Neutrophil (primary cell): ENCODE measurements at regions not wholly inside any gene's neighbourhood (a gene's known extent, or its start where the extent isn't known, plus 50 kb on each side); places are given as distances from the start of the nearest gene placed in this dataset.

ENCODE experiments used
- H3K27ac ChIP-seq: fragments of 200-600 bp; sonication (generic); 2 replicates; pipeline ENCODE4 v1.5.1; 2016; ENCODE audit warnings: mild to moderate bottlenecking, moderate library complexity
- H3K27me3 ChIP-seq: fragments of 200-600 bp; sonication (generic); 2 replicates; pipeline ENCODE4 v1.6.0; 2016; ENCODE audit warnings: mild to moderate bottlenecking
- H3K36me3 ChIP-seq: fragments of 200-600 bp; sonication (generic); 2 replicates; pipeline ENCODE4 v1.5.1; 2017
- H3K4me1 ChIP-seq, 2 experiments: fragments of 200-600 bp in 1 of 2; sonication (generic) in 1 of 2; 1 replicate in 1 of 2; 2 replicates in 1 of 2; pipeline versions ENCODE4 v1.5.1 to v1.6.1; 2013 to 2016; ENCODE audit warnings: low read depth in 1 of 2, low read length in 1 of 2, mild to moderate bottlenecking in 1 of 2, moderate library complexity in 1 of 2; ENCODE audit not compliant: control insufficient read depth in 1 of 2, insufficient read depth in 1 of 2
- H3K4me3 ChIP-seq, 2 experiments: fragments of 200-600 bp in 1 of 2; sonication (generic) in 1 of 2; 1 replicate in 1 of 2; 2 replicates in 1 of 2; pipeline ENCODE4 v1.5.1; 2013 to 2016; ENCODE audit warnings: low read depth in 1 of 2, low read length in 1 of 2, mild to moderate bottlenecking in 1 of 2, moderate library complexity in 1 of 2
- H3K9me3 ChIP-seq: fragments of 200-600 bp; sonication (generic); 2 replicates; pipeline ENCODE4 v1.5.1; 2016
- TF ChIP-seq, protein P1 (sequence below): fragments of 200-600 bp; sonication (generic); IDR thresholded peaks from 2 replicates; pipeline ENCODE4 v1.5.1; 2016; ENCODE audit warnings: antibody characterized with exemption

DNA sequence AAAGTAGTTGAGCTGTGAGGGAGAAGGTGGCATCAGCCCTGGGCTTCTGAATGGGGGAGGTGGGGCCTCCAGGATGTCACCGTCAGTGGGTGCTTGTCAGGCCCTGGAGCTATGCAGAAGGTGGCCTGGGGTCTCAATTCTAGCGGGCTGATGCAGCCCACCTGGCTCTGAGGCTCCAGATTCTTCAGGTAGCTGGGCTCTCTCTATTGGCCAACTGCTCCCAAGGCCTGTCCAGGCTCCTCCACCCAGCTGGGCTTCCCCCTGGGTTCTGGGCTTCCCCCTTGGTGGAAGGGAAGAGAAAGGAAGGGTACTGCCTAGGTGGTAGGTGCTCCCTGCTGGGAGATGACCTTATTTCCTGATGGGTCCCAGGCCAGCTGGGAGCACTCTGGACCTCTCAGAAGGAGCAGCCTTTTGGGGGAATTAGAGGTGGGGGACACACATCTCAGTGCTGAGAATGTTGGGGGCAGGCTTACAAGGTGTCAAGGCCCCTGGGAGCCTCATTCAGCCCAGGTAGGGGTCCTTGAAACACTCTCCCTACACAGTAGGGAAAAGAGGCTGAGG, 1728.3 kb downstream of the TP53TG3F start:
- H3K9me3 ChIP-seq: no peaks in the 10 kb centered on the region
- H3K27me3 ChIP-seq: no peaks in the 10 kb centered on the region
- H3K4me1 ChIP-seq: no peaks in the 10 kb centered on the region
- H3K36me3 ChIP-seq: no peaks in the 10 kb centered on the region
- TF ChIP-seq, protein P1, sequence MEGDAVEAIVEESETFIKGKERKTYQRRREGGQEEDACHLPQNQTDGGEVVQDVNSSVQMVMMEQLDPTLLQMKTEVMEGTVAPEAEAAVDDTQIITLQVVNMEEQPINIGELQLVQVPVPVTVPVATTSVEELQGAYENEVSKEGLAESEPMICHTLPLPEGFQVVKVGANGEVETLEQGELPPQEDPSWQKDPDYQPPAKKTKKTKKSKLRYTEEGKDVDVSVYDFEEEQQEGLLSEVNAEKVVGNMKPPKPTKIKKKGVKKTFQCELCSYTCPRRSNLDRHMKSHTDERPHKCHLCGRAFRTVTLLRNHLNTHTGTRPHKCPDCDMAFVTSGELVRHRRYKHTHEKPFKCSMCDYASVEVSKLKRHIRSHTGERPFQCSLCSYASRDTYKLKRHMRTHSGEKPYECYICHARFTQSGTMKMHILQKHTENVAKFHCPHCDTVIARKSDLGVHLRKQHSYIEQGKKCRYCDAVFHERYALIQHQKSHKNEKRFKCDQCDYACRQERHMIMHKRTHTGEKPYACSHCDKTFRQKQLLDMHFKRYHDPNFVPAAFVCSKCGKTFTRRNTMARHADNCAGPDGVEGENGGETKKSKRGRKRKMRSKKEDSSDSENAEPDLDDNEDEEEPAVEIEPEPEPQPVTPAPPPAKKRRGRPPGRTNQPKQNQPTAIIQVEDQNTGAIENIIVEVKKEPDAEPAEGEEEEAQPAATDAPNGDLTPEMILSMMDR: no peak
- H3K27ac ChIP-seq: no peak overlapping the region
- no peak overlapping the region for H3K4me3 ChIP-seq

DNA sequence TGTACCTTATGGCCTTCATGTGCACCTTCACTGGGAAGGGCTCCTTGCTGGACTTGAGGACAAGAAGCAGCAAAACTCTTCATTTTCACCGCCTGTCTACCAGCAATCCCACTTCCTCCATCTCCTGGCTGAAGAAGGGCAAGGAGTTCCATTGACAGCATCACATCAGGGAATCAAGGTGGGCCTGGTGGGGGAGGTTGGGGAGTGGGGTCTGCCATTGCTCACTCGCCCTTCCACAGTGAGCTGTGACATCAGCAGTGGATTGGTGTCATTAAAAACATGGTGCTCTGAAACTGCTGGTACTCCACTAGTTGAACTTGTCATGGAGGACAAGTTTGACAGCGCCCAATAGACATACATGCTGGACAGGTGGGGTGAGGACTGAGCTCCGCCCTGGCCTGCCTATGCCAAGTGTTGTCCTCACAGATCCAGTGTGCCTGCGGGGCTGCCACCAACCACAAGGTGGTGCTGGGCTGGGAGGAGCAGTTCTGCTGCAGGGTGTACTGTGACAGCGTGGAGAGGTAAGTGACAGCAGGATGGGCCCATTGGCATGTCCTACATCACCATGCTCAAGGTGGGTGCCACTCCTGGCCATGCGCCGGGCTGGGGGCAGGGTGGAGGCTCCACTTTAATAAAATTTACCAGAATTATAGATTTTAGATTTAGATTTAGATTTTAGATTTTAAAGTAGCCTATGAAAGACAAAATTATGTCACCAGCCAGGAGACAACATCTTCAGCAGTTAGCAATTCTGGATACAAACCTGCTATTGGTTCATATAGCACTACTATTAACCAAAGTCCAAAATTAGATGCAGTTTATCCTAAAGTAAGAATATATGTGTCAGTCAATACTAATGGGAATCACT, 1729.1 kb downstream of the TP53TG3F start:
- H3K36me3 ChIP-seq: no peaks in the 10 kb centered on the region
- TF ChIP-seq, protein P1: no peak
- no peak overlapping the region for H3K27ac ChIP-seq
- no peaks in the 10 kb centered on the region for H3K27me3 ChIP-seq
- H3K4me3 ChIP-seq: no peak overlapping the region
- H3K4me1 ChIP-seq: no peaks in the 10 kb centered on the region
- no peaks in the 10 kb centered on the region for H3K9me3 ChIP-seq

DNA sequence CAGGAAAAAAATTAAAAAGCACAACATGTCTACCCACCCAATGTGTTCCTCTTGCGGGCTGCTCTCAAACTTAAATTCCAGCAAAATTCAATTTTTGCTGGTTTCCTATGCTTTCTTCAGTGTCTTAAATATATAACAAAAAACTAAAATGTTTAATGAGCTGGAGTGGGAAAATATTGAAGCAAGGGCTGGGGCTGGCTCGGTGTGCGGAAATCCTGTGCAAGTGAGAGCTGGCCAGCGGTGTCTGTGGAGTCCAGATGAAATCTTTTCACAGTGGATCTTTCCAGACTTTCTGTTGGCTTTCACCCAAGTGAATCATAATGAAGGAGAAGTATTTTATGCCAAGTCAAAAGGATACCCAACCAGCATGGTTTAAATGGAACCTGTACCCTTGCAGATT, 1733.6 kb downstream of the TP53TG3F start:
- H3K4me1 ChIP-seq: no peaks in the 10 kb centered on the region
- TF ChIP-seq, protein P1: no peak
- H3K36me3 ChIP-seq: no peaks in the 10 kb centered on the region
- H3K27me3 ChIP-seq: no peaks in the 10 kb centered on the region
- no peak overlapping the region for H3K4me3 ChIP-seq
- H3K9me3 ChIP-seq: no peaks in the 10 kb centered on the region
- H3K27ac ChIP-seq: no peak overlapping the region

DNA sequence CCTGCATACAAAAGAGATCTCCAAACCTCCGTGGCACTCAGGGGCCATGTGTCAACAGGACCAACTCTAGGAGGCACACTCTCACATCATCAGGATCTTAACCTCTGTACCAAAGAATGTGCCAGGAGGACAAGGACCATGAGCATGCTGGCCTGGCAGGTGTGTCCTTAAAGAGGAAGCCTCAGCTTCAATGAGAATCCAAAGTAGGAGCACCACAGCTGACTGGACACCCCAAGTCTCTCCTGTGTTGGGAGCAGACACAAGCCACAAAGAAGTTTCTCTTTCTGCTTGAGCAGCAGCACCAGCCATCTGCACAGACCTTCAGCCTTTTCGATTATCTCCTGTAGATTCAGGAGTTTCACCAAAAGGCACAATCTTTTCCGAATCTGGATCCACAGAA, 1734.5 kb downstream of the TP53TG3F start:
- H3K36me3 ChIP-seq: no peaks in the 10 kb centered on the region
- H3K27ac ChIP-seq: no peak overlapping the region
- TF ChIP-seq, protein P1: no peak
- no peaks in the 10 kb centered on the region for H3K4me1 ChIP-seq
- H3K27me3 ChIP-seq: no peaks in the 10 kb centered on the region
- H3K4me3 ChIP-seq: no peak overlapping the region
- H3K9me3 ChIP-seq: no peaks in the 10 kb centered on the region

DNA sequence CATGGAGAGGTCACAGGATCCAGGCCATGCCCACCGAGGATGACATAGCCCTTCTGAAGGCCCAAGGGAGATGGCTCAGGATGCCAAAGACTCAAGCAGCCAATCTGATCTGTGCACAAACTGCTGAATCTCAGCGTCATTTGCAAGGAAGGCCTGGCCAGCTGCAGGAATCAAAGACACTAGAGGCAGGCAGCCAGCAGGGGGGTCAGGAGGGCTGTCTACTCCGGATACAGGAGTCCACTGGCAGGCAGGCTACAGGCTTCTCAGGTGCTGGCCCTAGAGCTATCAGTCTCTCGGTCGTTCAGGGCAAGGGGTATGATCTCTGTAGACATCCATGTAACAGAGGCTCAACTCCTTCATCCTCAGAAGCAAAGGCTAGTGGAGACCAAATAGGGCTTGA, 1735.3 kb downstream of the TP53TG3F start:
- no peaks in the 10 kb centered on the region for H3K36me3 ChIP-seq
- no peak overlapping the region for H3K4me3 ChIP-seq
- H3K27me3 ChIP-seq: no peaks in the 10 kb centered on the region
- H3K9me3 ChIP-seq: no peaks in the 10 kb centered on the region
- no peaks in the 10 kb centered on the region for H3K4me1 ChIP-seq
- TF ChIP-seq, protein P1: no peak
- H3K27ac ChIP-seq: no peak overlapping the region
